Stomach (tissue), 8 donors: ENCODE measurements at regions not wholly inside any gene's neighbourhood (a gene's known extent, or its start where the extent isn't known, plus 50 kb on each side); places are given as distances from the start of the nearest gene placed in this dataset.
"Not testable (repeated sequence)": the region's sequence is repeated elsewhere in the genome, so short reads cannot be mapped to it uniquely, and the experiment has no call there.

Source experiments
- DNase-seq, 2 donors: peaks; one replicate each; pipeline versions ENCODE4 v3.0.0 to v3.0.0-alpha.2; 2013 to 2019
- H3K27ac ChIP-seq, 5 donors: fragments of 200-600 bp in 4 of 5; sonication (generic) in 4 of 5; one replicate each; pipeline ENCODE4 v1.5.1; 2013 to 2019; ENCODE audit warnings: mild to moderate bottlenecking in 1 of 5, moderate library complexity in 1 of 5
- H3K27me3 ChIP-seq, 3 donors: fragments of 200-600 bp; sonication (generic); one replicate each; pipeline ENCODE4 v1.5.1; 2017 to 2019; ENCODE audit warnings: mixed run types in 1 of 3
- H3K36me3 ChIP-seq, 4 donors: fragments of 200-600 bp; sonication (generic); 1 replicate in 3 of 4; 2 replicates in 1 of 4; pipeline ENCODE4 v1.5.1; 2016 to 2019
- H3K4me1 ChIP-seq, 4 donors: fragments of 200-600 bp; sonication (generic); one replicate each; pipeline ENCODE4 v1.5.1; 2016 to 2019
- H3K4me3 ChIP-seq, 4 donors: fragments of 200-600 bp; sonication (generic) in 3 of 4; one replicate each; pipeline ENCODE4 v1.5.1; 2016 to 2019; ENCODE audit warnings: mild to moderate bottlenecking in 1 of 4
- H3K9me3 ChIP-seq, 4 donors: fragments of 200-600 bp; sonication (generic); one replicate each; pipeline ENCODE4 v1.5.1; 2016 to 2019
- EP300 ChIP-seq: sonication (generic); formaldehyde crosslinking; IDR thresholded peaks from one replicate; pipeline ENCODE4 v1.6.1; 2017; ENCODE audit warnings: antibody characterized with exemption
- POLR2A ChIP-seq, 4 donors: fragments of 450-650 bp; IDR thresholded peaks; one replicate each; pipeline ENCODE4 v1.6.1; 2016; ENCODE audit warnings: antibody characterized with exemption in 4 of 4, control low read depth in 2 of 4, mild to moderate bottlenecking in 1 of 4, moderate library complexity in 1 of 4
- POLR2AphosphoS5 ChIP-seq, 3 donors: sonication (generic); formaldehyde crosslinking; IDR thresholded peaks; one replicate each; pipeline ENCODE4 v1.6.1; 2016; ENCODE audit warnings: antibody characterized with exemption in 3 of 3
- WGBS, 5 donors: extraction: QIAGEN DNeasy Blood & Tissue Kit in 3 of 5; methylation state at CpG; one replicate each; pipeline versions ENCODE4 v1.1.5 to v1.1.7; 2013 to 2018; 5-methylcytosine and 5-hydroxymethylcytosine counted together
- intact Hi-C: fragments of 100-400 bp; cut with DNase I; formaldehyde crosslinking; loops from one replicate; pipeline ENCODE4 v1.15.1; 2023; ENCODE audit warnings: low total_unique reads
- TF ChIP-seq, protein P1 (sequence below), 7 experiments: fragments of 450-650 bp in 4 of 7; fragments of 200-600 bp in 3 of 7; sonication (generic) in 3 of 7; IDR thresholded peaks; one replicate each; pipeline ENCODE4 v1.5.1; 2016 to 2019; ENCODE audit warnings: antibody characterized with exemption in 7 of 7, control low read depth in 2 of 7, mild to moderate bottlenecking in 1 of 7
- donor health status: healthy with polysubstance abuse.
- donor health status: Bipolar disorder and iron deficiency.
- donor health status: healthy.

DNA sequence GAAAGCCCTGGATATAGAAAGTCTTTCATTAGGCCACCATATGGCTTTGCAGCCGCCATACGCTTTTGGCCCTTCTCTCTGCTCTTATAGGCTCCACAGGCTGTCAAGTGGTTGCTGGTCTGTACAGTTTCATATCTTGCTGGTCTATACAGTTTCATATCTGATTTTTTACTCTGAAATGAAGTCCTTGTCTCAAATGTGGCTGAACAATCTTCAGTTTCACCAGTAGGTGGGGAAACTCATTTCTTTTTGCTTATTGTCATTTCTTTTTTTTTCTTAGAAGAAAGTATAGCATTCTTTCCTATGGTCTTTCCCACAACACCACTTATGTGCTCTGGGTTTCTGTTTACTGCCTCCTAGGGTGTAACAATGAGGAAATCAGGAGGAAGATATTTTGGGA is 771.4 kb upstream of the MMS22L start:
- DNase-seq = no peak
- WGBS, 5 donors = 73 to 88% (median 84%) methylated on average over 2 of the region's 2 CpGs
- TF ChIP-seq, protein P1, sequence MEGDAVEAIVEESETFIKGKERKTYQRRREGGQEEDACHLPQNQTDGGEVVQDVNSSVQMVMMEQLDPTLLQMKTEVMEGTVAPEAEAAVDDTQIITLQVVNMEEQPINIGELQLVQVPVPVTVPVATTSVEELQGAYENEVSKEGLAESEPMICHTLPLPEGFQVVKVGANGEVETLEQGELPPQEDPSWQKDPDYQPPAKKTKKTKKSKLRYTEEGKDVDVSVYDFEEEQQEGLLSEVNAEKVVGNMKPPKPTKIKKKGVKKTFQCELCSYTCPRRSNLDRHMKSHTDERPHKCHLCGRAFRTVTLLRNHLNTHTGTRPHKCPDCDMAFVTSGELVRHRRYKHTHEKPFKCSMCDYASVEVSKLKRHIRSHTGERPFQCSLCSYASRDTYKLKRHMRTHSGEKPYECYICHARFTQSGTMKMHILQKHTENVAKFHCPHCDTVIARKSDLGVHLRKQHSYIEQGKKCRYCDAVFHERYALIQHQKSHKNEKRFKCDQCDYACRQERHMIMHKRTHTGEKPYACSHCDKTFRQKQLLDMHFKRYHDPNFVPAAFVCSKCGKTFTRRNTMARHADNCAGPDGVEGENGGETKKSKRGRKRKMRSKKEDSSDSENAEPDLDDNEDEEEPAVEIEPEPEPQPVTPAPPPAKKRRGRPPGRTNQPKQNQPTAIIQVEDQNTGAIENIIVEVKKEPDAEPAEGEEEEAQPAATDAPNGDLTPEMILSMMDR (IDR thresholded peaks at IDR 0.05) = no peak

DNA sequence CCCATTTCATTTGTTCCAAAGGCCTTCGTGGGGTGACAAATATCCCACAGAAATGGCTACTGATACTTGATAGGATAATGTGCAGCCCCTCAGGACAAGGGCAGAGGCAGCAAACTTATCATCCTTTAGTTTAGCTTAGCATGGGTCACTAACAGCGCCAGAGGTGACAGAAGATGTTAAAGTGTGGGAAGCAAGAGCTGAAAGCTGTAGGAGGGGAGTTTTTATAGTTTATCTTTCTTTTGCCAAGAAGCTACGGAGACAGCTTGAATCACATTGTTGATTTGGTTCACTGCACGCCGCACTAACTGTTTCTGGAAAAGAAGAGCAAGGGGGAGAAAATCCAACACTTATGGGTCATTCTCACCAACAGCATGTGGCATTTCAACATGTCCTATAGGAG is 773.9 kb upstream of the MMS22L start:
- no peak overlapping the region for H3K27ac ChIP-seq
- H3K4me3 ChIP-seq = no peak overlapping the region
- H3K9me3 ChIP-seq = no peaks in the 10 kb centered on the region
- WGBS, 5 donors = 36 to 52% (median 48%) methylated on average over 5 of the region's 5 CpGs
- no peaks in the 10 kb centered on the region for H3K27me3 ChIP-seq
- peak in 1 of 2 donors; percentile 5 for DNase-seq
- intact Hi-C loops = no loop called here
- no peaks in the 10 kb centered on the region for H3K36me3 ChIP-seq
- TF ChIP-seq, protein P1 (IDR thresholded peaks at IDR 0.05) = no peak
- TF ChIP-seq POLR2AphosphoS5 (IDR thresholded peaks at IDR 0.05) (no peak), EP300 (no peak), POLR2A (IDR thresholded peaks at IDR 0.05) (no peak)
- no peaks in the 10 kb centered on the region for H3K4me1 ChIP-seq

More for the DNA sequence above, 771.4 kb upstream of the MMS22L start:
- no peaks in the 10 kb centered on the region for H3K36me3 ChIP-seq
- no peaks in the 10 kb centered on the region for H3K27me3 ChIP-seq
- no peak overlapping the region for H3K27ac ChIP-seq
- intact Hi-C loops = no loop called here
- H3K9me3 ChIP-seq = no peaks in the 10 kb centered on the region
- H3K4me3 ChIP-seq = no peak overlapping the region
- H3K4me1 ChIP-seq = no peaks in the 10 kb centered on the region

- TF ChIP-seq, protein P1 (IDR thresholded peaks at IDR 0.05) = no peak
- TF ChIP-seq POLR2AphosphoS5 (IDR thresholded peaks at IDR 0.05) = no peak
- TF ChIP-seq POLR2A (IDR thresholded peaks at IDR 0.05) = no peak
- TF ChIP-seq EP300 = no peak
Observed at GRCh38 chr6:98067375-98067774, 767.0 kb upstream of the POU3F2 start.

DNA sequence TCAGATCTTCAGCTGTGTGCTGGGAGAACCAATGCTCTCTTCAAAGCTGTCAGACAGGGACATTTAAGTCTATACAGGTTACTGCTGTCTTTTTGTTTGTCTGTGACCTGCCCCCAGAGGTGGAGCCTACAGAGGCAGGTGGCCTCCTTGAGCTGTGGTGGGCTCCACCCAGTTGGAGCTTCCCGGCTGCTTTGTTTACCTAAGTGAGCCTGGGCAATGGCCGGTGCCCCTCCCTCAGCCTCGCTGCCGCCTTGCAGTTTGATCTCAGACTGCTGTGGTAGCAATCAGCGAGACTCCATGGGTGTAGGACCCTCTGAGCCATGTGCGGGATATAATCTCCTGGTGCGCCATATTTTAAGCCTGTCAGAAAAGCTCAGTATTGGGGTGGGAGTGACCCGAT is 745.8 kb upstream of the POU3F2 start:
- H3K9me3 ChIP-seq, H3K4me1 ChIP-seq, intact Hi-C loops, H3K27me3 ChIP-seq, H3K27ac ChIP-seq, H3K4me3 ChIP-seq, H3K36me3 ChIP-seq, DNase-seq: not testable (repeated sequence)
- 89 to 93% (median 89%) methylated on average over 8 of the region's 8 CpGs for WGBS, 5 donors

More at GRCh38 chr6:98067375-98067774, 767.0 kb upstream of the POU3F2 start:
- Histone ChIP-seq H3K36me3 (no peaks in the 10 kb centered on the region), H3K9me3 (no peaks in the 10 kb centered on the region), H3K4me1 (no peaks in the 10 kb centered on the region), H3K4me3 (no peak overlapping the region), H3K27me3 (no peaks in the 10 kb centered on the region), H3K27ac (no peak overlapping the region)
- intact Hi-C loops = no loop called here
- WGBS, 5 donors = 49 to 70% (median 59%) methylated on average over 2 of the region's 2 CpGs
- no peak for DNase-seq

- no peak overlapping the region for H3K4me3 ChIP-seq
- no peaks in the 10 kb centered on the region for H3K27me3 ChIP-seq
- intact Hi-C loops = no loop called here
- H3K9me3 ChIP-seq = peaks cover 0 to 10% (median 0%) of the 10 kb centered on the region in 4 donors
- no peaks in the 10 kb centered on the region for H3K36me3 ChIP-seq
- H3K4me1 ChIP-seq = no peaks in the 10 kb centered on the region
- WGBS, 5 donors = 57 to 71% (median 66%) methylated on average over 2 of the region's 2 CpGs
- no peak for DNase-seq
- TF ChIP-seq POLR2A (IDR thresholded peaks at IDR 0.05) (no peak), EP300 (no peak), POLR2AphosphoS5 (IDR thresholded peaks at IDR 0.05) (no peak)
- TF ChIP-seq, protein P1 (IDR thresholded peaks at IDR 0.05) = no peak
- H3K27ac ChIP-seq = no peak overlapping the region
Observed at GRCh38 chr6:98092331-98092730, 742.0 kb upstream of the POU3F2 start.
